Mesothelial cell of epicardium (in vitro differentiated cells): ENCODE measurements at regions not wholly inside any gene's neighbourhood (a gene's known extent, or its start where the extent isn't known, plus 50 kb on each side); places are given as distances from the start of the nearest gene placed in this dataset.

ENCODE experiments used
- DNase-seq, 2 experiments: peaks; one replicate each; pipeline ENCODE4 v3.0.0; 2021; ENCODE audit warnings: low spot score in 2 of 2; ENCODE audit not compliant: unreplicated experiment in 2 of 2
- H3K27ac Mint-ChIP-seq: 2 replicates; pipeline ENCODE4 v1.8.0; 2021; ENCODE audit warnings: mixed read lengths
- H3K27me3 Mint-ChIP-seq: 2 replicates; pipeline ENCODE4 v1.8.0; 2021; ENCODE audit warnings: low read depth, mixed read lengths
- H3K36me3 Mint-ChIP-seq: 2 replicates; pipeline ENCODE4 v1.8.0; 2021; ENCODE audit warnings: mixed read lengths
- H3K4me1 Mint-ChIP-seq: 2 replicates; pipeline ENCODE4 v1.8.0; 2021; ENCODE audit warnings: mixed read lengths
- H3K4me3 Mint-ChIP-seq: 2 replicates; pipeline ENCODE4 v1.8.0; 2021; ENCODE audit warnings: mild to moderate bottlenecking, moderate library complexity, mixed read lengths
- H3K9me3 Mint-ChIP-seq: 2 replicates; pipeline ENCODE4 v1.8.0; 2021; ENCODE audit warnings: mixed read lengths
- CTCF ChIP-seq: fragments of 200-600 bp; sonication (generic); IDR thresholded peaks from one replicate; pipeline ENCODE4 v1.5.0; 2021; ENCODE audit warnings: antibody characterized with exemption; ENCODE audit not compliant: unreplicated experiment

GRCh38 chr4:186954956-186955355 lies 231.3 kb upstream of the FAT1 start:
- no peaks in the 10 kb centered on the region for H3K27me3 Mint-ChIP-seq
- DNase-seq, result no peak
- peaks cover 6% of the 10 kb centered on the region for H3K4me1 Mint-ChIP-seq
- no peak overlapping the region for H3K27ac Mint-ChIP-seq
- H3K36me3 Mint-ChIP-seq, result no peaks in the 10 kb centered on the region
- TF ChIP-seq CTCF, result no peak
- no peaks in the 10 kb centered on the region for H3K9me3 Mint-ChIP-seq
- H3K4me3 Mint-ChIP-seq, result no peak overlapping the region

DNA sequence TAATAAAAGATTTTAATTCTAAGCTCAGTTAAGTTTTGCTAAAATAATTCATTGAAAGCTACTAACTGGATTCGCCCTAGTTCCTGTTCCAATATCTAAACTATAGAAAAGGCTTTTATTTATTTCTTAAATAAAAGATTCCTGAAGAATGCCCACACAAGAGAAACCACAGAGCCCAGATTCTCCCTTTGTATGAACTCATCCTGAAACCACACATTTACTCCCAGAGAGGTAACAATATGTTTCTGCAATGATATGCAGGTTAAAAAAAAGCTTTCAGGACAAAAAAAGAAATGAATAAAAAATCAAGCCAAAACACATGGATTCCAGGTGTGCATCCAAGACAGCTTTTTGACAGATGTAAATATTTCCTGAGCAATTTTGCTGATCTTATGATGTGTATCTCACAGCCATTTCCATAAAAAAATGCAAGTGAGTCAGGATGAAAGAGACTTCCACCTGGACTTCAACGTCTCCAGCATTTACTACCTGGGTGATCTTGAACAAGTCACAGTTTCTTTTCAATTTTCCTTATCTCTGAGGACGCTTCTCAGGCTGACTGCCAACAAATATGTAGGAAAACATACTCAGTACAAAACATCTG lies 234.4 kb upstream of the FAT1 start:
- Mint-ChIP-seq H3K27ac (no peak overlapping the region), H3K4me1 (peaks cover 6% of the 10 kb centered on the region), H3K9me3 (no peaks in the 10 kb centered on the region), H3K36me3 (no peaks in the 10 kb centered on the region), H3K27me3 (no peaks in the 10 kb centered on the region), H3K4me3 (no peak overlapping the region)
- TF ChIP-seq CTCF, result no peak
- no peak for DNase-seq

- peaks cover 6% of the 10 kb centered on the region for H3K4me1 Mint-ChIP-seq
- no peak for TF ChIP-seq CTCF
- no peaks in the 10 kb centered on the region for H3K9me3 Mint-ChIP-seq
- no peaks in the 10 kb centered on the region for H3K27me3 Mint-ChIP-seq
- DNase-seq, result no peak
- no peaks in the 10 kb centered on the region for H3K36me3 Mint-ChIP-seq
- no peak overlapping the region for H3K4me3 Mint-ChIP-seq
- H3K27ac Mint-ChIP-seq, result no peak overlapping the region
These were observed 235.2 kb upstream of the FAT1 start for GRCh38 chr4:186958726-186959350.

- Mint-ChIP-seq H3K4me1 (peaks cover 23% of the 10 kb centered on the region), H3K27me3 (peaks cover 2% of the 10 kb centered on the region), H3K4me3 (peak overlapping the region; percentile 14), H3K27ac (no peak overlapping the region), H3K36me3 (no peaks in the 10 kb centered on the region), H3K9me3 (no peaks in the 10 kb centered on the region)
- no peak for DNase-seq
- TF ChIP-seq CTCF, result no peak
These were observed 256.5 kb upstream of the FAT1 start for GRCh38 chr4:186979961-186980745.

DNA sequence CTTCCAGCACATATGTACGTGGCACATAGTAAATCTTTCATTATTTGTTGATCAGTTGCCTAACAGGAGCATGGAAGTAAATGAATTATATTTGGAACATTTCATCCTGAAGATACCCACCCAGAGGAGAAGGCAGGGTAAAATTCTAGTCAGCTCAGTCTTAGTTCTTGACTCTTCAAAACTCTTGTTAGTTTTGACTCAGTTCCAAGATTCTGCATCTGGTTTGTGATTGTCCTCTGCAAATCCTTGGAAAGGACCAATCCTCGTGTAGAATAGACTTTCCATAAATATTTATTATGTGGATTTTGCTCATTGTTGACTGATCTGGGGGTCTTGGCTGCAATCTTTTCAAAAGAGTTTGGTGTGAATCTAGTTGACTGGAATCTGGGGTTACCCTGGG lies 257.5 kb upstream of the FAT1 start:
- Mint-ChIP-seq H3K36me3 (no peaks in the 10 kb centered on the region), H3K4me1 (peaks cover 23% of the 10 kb centered on the region), H3K4me3 (no peak overlapping the region), H3K27me3 (peaks cover 2% of the 10 kb centered on the region), H3K9me3 (peaks cover 1% of the 10 kb centered on the region), H3K27ac (no peak overlapping the region)
- DNase-seq, result no peak
- TF ChIP-seq CTCF, result no peak
